Activated T-helper 1 cell treated with anti-CD3 and anti-CD28 coated beads, Interleukin-2, amount 50 U/mL, for 16 hours (primary cell): ENCODE measurements at regions not wholly inside any gene's neighbourhood (a gene's known extent, or its start where the extent isn't known, plus 50 kb on each side); places are given as distances from the start of the nearest gene placed in this dataset.

ENCODE experiments used
- DNase-seq, 2 donors: peaks; one replicate each; pipeline ENCODE4 v3.0.0-alpha.2; 2020; ENCODE audit warnings: low read depth in 1 of 2, low spot score in 1 of 2

DNA sequence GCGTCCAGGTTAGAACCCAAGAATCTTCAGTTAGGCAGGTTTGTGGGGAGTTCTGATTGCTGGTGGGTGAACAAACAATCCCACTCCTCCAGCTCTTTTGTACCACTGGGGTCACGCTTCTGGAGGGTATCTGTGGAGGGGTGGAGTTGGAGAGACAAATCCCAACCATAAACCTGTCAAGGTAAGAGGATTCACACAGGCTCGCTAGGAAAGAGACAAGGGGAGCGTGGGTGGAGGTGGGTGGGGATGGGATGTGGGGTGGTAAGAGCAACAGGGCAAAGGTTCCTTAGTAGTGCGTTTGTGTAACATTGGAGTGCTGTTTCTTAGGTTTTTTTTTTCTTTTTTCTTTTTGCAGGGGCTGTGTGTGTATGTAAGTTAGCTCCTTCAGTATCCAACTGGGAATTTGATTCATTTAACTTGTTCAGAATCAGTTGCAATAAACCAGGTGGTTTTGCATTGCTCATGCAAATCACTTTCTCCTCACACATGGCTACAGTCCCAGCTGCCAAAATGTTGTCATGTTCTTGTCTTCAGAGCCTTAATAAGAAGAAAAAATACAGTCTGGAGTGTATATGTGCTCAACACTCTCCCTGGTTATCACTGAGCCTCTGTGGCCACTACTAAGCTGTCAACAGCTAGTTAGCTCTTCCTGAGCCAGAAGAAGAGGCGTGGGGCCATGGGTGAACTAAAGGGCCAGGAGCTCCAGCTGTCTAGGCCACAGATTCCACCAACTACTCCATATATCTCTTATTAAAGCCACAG lies 164.0 kb upstream of the RAD23B start:
- DNase-seq: no peak

DNA sequence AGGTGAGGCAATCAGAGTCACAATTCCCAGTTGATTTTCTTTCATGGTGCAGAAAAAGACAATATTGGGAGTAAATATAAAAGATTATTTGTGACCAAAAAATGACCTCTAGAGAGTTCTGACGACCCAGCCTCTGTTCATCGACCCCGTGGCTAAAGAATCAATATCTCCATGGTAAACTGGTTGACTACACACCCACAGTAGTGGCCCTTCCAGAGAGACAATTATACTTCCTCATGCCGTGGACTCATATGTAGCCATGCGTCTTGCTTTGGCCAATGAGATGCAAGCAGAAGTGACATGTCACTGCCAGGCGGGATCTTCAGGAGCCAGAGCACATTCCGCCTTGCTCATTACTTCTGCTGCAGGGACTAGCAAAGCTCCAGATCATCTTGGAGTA lies 163.3 kb upstream of the RAD23B start:
- no peak for DNase-seq

DNA sequence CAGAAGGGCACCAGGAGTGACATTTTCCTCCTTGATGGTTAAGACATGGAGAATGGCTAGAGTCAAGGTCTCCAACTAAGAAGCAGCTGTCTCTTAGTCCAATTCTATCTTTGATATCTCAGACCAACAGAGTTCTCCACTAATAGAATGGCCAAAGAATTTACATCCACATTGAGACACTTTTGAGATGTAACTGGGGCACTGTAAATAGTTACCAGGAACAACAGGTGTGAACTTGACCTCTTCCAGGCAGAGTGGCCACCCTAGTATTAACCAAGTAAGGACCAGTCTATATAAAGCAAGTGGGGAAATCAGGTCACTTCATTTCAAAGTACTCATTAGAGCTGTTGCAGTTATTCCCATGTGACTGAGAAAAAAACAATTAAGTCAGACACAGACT lies 159.7 kb upstream of the RAD23B start:
- no peak for DNase-seq

DNA sequence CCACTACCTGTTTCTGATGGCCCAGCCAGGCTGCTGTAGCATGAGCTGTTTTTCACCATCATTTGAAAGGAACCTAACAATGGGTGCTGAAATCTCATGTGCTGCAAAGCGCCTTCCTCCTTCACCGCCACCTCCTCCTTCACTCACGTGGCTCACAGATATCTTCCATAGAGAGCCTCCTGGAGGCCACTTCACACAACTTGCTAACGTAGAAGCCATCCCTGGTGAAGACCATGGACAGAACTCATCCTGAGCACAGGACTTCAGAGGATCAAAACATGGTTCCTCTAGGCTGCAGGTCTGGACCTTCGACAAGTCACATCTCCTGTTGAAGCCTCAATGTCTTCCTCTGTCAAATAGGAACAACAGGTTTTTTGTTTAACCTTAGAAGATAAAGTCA lies 155.5 kb upstream of the RAD23B start:
- no peak for DNase-seq

DNA sequence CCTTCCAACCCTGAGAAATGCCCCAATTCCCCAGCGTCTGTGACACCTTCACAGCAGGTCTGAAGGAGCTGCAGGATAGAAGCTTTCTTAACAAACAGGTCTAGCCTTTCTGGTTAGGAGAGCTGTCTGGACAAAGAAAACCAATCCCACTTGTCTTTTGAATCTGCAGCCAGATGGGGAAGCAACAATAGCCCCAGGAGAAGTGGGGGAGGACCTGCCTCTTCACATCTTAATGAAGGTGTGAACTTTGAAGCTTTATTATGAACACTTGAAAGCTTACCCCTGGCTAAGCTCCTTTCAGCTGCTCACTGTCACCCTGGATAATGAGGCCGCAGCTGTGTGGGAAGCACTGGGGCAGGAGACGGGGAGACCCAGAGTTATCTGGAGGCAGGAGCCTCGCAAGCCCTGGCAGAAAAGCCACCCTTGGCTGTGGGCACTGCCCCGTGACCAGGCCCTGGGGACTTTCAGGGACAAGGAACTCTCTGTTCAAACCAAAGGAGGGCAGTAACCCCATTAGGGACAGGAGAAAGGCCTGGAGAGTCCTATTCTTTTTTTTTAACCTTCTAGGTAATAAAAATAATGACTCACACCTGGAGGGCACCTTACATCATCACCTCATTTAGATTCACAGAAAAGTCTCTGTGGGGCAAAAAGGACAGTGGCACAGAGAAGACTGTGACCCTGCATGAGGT lies 151.8 kb upstream of the RAD23B start:
- DNase-seq: no peak

DNA sequence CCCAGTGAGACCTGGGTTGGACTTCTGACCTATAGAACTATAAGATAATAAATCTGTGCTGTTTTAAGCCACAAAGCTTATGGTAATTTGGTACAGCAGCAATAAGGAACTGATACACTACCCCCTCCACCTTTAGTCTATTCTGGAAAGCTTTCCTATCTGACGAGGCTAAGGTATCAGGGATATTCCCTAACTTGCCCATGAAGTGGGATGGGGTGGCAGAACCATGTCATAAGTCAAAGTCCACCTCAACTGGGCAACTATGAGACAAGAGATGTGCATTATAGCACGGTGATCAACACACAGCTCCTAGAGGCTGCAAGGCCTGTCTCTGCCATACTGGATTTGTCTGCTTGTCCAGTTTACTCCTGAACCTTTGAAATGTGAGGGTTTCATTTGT lies 146.8 kb upstream of the RAD23B start:
- no peak for DNase-seq

DNA sequence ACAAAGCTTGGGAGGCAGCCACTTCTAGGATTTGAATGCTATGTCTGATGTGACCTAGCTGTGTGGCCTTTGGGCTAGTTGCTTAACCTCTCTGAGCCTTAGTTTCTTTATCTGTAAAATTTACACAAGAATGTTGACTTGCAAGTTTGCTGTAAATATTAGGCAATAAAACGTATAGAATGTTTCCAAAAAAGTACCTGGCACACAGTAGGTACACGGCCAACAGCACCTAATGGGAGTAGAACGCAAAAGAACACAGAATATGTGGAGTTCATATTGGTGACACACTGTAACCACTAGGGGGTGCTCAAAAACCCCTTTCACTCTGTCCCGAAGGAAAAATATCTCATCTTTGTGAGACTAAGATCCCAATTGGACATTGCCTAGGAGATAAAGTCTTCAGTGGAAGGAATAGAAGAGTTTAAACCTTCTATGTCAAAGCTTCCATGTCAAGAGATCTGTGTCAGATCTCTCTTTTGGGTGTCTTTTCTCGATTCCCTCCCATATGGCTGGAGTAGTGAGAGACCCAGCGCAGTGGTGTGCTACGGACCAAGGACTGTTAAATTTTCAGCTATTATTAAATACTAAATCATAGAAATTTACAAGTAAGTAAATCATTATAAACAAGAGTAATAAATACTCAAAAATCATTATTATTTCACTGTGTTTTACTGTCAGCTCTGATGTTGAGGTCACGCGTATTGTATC lies 145.4 kb upstream of the RAD23B start:
- DNase-seq: no peak

DNA sequence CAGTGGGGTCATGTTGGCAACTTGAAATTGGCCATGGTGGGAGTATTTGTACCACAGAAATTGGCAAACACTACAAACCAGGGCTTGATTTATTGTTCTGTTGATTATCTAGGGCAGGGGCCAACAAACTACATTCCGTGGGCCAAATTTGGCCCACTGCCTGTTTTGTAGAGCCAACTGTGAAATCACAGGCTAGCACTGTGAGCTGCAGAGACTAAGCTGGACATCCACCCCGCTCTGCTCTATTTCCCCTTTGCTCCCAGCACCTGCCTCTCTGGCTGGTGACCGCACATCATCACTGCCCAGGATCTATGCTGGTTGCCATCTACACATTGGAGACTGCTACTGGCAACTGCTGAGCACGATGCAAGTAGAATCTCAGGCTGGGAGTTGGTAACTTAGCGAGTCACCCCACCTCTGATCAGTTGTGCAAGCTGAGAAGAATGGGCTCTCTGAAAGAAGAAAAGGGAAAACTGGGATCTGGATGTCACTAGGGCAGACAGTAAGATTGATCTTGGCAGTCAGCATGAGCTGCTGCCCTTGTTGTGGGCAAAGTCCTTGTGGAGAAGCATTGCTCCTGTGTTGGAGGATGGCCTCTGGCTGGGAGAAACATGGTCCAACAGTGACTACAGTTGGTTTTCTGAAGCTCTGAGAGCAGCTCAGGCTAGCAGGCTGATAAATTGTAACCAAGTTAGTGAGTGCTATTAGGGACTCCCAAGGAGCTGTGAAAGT lies 144.7 kb upstream of the RAD23B start:
- no peak for DNase-seq

DNA sequence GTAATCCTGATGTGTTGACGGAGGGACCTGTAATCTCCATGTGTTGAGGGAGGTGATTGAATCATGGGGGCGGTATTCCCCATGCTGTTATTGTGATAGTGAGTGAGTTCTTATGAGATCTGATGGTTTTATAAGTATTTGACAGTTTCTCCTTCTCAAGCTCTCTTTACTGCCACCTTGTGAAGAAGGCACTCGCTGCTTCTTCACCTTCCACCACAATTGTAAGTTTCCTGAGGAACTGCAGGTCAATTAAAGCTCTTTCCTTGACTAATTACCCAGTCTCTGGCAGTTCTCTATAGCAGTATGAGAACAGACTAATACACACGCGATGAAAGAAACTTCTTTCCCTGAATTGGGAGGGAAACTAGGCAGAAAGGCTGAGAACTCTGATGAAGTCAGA lies 141.1 kb upstream of the RAD23B start:
- DNase-seq: no peak

DNA sequence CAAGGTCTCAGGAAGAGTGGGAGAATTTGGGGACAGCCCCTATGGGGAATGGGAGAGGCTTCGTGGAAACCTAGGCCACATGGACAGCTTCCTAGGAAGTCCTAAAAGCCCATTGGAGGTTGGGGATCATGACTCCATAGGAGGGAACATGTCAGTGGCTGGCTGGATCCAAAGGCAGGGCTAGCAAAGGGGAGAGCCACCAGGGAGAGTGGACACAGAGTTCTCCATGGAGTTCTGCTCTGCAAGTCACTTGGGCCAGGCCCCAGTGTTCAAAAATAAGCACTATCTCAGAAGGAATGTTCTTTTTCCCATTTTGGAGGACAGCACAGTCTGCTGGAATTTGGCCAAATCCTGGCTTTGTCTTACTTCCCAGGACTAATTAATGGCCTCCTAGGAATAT lies 140.6 kb upstream of the RAD23B start:
- DNase-seq: no peak

DNA sequence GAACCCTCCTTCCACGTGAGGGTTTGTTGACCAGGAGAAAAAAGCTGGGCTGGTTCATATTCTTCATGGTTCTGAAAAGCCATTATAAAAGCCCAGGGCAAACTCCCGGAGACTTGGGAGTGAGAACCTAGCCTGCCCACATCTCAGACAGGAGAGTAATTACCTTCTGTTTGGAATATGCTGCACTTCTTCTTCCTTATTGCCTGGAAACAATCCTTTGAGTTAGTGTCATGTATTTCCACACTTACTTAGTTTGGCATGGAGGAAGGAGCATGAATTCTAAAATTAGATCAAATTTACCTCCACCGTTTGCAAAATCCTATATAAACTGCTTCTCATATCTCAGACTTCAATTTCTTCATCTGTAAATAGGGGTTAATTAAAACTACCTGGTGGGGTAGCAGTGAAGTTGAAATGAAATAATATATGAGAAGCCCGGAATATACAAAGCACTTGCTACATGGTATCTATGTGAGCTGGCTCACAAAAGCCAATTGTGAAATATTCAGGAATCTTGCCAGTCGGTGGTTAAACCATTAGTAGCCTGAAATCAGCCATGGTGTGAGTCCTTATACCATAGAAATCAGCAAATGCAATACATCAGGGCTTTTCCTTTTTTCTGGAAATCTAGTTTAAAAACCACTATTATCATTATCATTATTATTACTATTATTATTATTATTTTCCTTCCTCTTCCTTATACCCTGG lies 140.0 kb upstream of the RAD23B start:
- no peak for DNase-seq

DNA sequence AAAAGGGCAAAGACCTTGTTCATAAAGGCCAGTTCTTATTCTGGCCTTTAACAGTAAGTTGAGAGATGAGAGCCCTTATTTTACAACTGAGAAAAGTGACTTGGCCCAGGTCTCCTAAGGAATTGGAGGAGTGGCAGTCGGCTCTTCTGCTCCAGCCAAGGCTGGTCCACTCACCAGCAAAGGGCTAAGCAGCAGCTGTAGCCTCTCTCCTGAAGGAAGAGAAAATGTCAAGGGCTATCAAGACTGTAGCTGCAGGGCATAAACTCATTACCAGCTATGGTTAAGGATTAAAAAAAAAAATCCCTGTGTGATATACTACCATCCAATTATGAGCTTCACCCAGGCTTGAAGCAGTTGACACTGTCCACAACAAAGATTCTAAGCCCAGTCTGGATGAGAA lies 138.6 kb upstream of the RAD23B start:
- DNase-seq: no peak

DNA sequence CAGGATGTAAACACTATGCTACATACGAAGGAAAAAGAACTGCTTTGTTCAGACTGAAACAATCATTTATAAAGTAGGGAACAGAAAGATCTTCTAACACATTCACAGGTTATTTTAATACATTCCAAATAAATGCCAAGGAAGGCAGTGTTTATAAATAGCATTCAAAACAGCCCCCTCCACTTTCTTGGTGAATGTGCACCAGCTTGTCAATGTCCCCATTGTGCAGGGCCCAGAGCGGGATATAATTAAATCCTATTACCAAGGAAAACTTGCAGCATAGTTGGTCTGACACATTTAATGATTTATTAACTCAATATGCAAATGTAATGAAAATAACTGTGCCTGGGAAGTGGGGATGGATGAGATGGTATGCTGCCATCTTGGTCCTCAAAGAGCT lies 135.9 kb upstream of the RAD23B start:
- DNase-seq: no peak

DNA sequence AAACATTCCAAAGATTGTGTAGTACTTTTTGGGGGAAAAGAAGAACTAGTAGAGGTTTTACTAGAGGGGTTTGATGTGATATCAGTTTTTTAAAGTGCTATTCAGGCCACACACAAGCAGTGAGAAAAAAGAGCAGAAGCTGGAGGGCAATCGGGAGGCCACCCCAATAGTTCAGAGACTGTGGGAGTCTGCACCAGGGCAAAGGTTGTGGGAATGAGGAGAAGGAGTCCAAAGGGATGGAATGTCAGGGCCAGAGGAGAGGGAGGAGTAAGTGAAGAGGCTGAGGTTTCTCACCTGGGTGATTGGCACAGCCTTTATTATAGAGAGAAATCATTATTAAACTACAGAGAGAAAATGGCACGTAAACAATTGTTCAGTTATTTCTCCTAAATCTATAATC lies 134.9 kb upstream of the RAD23B start:
- no peak for DNase-seq

DNA sequence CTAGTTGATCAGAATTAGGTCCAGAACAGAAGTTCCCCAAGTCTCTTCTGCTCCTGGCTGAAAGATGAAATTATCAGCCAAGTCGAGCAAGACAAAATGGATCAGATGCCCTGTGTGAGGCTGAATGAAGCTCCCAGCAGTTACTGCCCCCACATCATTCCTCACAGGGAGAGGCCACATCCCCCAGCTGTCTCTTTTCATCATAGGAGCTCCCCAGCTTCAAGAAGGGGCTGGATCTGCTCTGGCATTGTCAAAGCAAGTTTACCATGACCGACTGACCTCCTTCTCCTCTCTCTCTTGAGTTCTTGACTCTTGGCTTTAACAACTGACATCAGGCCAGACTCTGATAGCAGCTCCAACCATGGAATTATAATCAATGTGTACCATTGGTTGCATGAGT lies 133.3 kb upstream of the RAD23B start:
- no peak for DNase-seq

DNA sequence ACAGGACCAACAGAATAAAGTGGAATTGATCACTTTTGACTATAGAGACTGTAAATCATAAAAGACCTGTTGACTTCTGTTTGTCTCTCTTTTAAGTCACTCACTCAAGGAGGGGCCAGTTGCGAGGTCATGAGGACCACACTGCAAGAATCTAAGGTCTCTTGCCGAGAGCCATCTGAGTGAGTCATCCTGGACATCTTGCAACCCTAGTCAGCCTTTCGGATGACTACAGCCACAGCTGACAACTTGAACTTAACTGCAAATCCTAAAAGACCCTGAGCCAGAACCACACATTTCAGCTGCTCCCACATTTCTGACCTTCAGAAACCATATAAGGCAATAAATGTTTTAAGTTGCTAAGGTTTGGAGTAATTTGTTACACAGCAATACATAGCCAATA lies 129.7 kb upstream of the RAD23B start:
- no peak for DNase-seq

DNA sequence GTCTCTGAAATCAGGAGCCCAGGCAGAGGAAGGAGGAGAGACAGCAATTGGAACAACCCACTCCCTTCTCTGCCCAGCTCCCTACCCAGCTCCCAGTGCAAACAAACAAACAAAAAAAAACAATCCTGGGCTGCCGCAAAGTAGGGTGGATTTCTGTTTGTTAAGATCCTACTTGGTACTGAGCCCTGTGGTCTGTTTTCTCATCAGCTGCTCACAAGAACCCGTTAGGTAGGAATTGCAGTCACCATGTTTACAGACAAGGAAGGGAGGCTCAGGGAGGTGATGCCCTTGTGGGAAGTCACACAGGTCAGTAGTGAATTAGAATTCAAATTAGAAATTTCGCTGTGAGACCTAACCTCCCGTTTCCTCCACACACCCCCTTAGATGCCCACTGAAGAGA lies 128.8 kb upstream of the RAD23B start:
- DNase-seq: no peak

DNA sequence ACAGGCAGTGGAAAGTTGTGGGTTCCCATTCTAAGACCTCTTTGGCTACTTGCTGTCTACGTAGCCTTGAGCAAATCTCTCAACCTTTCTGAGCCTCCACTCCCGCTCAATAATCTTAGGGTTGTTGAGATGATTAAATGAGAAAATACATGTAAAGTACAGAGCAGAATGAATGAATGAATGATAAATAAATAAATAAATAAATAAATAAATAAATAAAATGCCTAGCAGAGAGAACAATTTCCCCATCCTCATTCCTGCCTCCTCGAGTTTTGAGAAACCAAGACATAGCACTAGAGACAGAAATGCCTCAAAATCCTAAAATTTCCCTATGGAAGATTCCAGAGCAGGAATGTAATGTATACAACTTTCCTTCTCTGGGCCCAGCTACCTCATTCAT lies 128.3 kb upstream of the RAD23B start:
- no peak for DNase-seq

DNA sequence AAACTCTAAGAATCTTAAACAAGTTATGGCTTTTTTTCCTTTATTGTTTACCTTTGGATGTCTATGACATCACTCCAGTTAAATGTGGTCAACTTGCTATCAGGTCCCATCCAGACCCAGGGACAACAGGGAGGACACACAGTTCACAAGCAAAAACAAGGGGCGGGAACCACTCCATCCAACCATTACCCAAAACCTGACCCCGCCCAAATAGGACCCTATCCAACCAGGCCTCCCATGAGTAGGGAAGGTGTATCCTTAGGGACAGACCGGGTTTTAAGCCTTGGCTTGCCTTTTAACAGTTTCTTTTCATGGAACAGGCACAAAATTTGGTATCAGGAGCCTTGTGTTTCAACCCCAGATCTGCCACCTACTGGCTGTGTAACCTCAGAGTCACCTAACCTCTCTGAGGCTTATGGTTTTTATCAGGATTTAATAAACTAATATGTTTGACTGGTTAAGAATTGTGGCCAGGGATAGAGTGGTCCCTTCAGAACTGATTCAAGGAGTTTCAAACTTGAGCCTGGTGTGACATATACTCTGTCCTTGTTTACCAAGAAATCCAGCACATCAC lies 127.7 kb upstream of the RAD23B start:
- no peak for DNase-seq

DNA sequence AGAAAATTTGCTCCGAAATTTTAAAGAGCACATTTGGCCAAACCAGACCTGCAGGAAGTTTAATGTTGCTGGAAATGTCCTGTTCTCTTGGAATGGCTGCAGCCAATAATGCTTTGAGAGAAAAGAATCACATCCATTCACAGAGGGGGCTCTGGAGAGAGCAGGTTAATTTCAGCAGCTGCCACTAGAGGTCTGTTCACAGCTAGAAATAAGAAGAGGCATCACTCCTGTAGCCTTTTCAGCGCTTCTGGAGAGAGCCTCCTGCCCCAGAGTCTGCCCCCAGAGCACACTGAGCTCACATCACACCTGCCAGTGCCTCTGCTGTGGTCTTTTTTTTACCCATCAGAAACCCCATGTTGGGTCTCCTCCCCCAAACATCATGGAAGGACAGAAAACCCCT lies 124.8 kb upstream of the RAD23B start:
- no peak for DNase-seq

DNA sequence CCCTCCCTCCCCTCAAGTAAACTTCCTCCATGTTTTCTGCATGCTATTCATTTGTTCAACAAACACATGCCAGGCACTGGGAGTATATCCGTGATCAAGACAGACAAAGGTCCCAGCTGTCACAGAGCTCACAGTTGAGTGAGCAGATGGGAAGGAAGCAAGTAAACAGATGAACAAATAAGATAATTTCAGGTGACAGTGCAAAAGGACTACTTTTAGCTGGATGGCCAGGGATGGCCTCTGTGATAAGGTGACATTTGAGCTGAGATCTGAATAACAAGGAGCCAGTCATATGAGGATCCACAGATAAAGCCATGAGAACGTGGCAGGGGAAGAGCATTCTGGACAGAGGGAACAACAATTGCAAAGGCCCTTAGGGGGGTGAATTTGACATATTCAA lies 121.7 kb upstream of the RAD23B start:
- no peak for DNase-seq
